ENCODE measurements at regions not wholly inside any gene's neighbourhood (a gene's known extent, or its start where the extent isn't known, plus 50 kb on each side); places are given as distances from the start of the nearest gene placed in this dataset.
"Not testable (repeated sequence)": the region's sequence is repeated elsewhere in the genome, so short reads cannot be mapped to it uniquely, and the experiment has no call there.

GRCh38 chr5:111956765-111957164 is 199.8 kb upstream of the NREP start:
- not testable (repeated sequence) for TF ChIP-seq CTCF (IDR thresholded peaks at IDR 0.05; ENCODE audit: extremely low read depth in 1 of 2, insufficient read depth in 1 of 2, low read depth in 1 of 2, low read length in 2 of 2); GATA2 (IDR thresholded peaks at IDR 0.05; ENCODE audit: insufficient read depth, insufficient read length, low read depth, low read length)
